D721Med (cell line): ENCODE measurements at regions not wholly inside any gene's neighbourhood (a gene's known extent, or its start where the extent isn't known, plus 50 kb on each side); places are given as distances from the start of the nearest gene placed in this dataset.

Source experiments
- DNase-seq: peaks from one replicate; pipeline ENCODE4 v3.0.0; 2011; ENCODE audit warnings: low spot score; ENCODE audit not compliant: insufficient read length
- FAIRE-seq: peaks from 2 replicates; lab custom pipeline; 2011; peaks lifted over from hg19 to GRCh38; lab: Jason Lieb, UNC
- CTCF ChIP-seq: IDR thresholded peaks from 2 replicates; pipeline ENCODE4 v1.5.1; 2012; ENCODE audit warnings: mild to moderate bottlenecking, control low read depth; ENCODE audit not compliant: insufficient read depth; ENCODE audit errors: missing control alignments

- DNase-seq = no peak
- no peak for FAIRE-seq
- no peak for TF ChIP-seq CTCF
Observed at GRCh38 chr3:181455276-181455675, 256.4 kb upstream of the SOX2 start.

- FAIRE-seq = no peak
- no peak for TF ChIP-seq CTCF
- DNase-seq = no peak
Observed at GRCh38 chr3:181454451-181455027, 257.2 kb upstream of the SOX2 start.

DNA sequence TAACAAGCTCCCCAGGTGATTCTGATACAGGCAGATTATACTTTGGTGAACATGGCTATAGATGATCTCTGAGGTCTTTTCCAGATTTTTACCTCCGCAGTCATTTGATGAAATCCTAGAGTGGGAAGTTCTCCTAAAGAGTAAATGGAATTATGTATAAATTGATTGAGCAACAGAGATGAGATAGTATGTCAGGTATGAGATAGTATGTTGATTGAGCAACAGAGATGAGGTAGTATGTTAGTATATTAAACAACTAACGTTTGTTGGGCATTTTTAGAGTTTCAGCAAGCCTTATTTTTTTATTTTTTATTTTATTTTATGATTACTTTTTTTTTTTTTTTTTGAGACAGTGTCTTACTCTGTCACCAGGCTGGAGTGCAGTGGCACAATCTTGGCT, 265.0 kb upstream of the SOX2 start:
- FAIRE-seq (no peak), DNase-seq (no peak)
- no peak for TF ChIP-seq CTCF

DNA sequence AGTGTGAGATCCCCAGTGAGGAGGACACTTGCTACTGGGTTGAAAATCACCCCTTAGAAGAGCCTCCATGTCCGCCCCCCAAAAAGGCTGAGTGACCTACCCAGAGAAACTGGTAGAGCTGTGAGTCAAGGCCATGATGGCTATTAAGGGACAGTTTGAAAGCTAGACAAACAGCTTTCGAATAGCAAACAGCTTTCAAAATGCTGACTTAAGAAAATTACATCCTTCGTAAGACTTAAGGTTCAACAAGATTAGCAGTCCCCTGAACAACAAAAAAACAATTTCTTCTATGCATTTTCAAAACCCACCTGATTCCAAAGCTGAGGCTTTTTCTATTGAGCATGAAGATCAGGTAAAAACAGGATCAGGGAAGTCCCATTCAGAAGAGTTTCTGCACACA, 269.7 kb upstream of the SOX2 start:
- no peak for TF ChIP-seq CTCF
- no peak for FAIRE-seq
- DNase-seq = no peak

DNA sequence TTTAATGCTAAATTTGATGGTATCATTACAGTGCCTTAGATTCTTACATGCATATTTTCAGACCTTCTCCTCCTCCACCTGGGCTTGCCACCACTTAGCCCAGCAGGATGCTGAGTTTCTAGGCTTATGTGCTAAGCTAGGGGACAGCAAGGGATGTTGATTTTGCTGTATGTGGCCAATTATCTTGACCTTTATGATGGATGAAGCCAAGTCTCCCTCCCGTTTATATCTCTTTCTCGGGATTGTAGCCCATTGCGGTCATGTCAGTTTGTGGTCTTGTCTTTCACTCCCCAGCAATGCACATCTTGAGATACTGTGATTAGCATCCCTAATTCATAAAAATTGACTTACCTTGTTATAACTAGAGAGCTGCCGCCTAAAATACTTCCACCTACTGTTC, 278.7 kb upstream of the SOX2 start:
- FAIRE-seq (no peak), DNase-seq (no peak)
- no peak for TF ChIP-seq CTCF

DNA sequence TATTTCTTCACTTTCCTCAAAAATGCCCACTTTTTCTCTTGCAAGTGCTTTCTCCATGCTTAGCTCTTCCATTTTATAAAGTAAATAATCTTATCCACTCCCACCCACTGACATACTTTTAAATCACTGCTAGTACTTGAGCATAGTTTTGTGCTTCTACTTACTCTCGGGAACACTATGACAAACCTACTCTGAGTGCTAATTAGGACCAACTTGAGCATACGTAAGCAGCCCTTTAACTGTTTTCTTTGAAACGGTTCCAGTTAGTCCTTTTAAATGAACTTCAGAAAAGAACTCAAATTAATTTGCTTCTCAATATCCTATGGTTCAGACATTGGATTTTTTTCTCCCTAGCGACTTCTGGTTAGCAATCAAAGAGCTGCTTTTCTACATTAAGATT, 280.0 kb upstream of the SOX2 start:
- TF ChIP-seq CTCF = no peak
- no peak for FAIRE-seq

GRCh38 chr3:181425074-181425473, 286.7 kb upstream of the SOX2 start:
- TF ChIP-seq CTCF = no peak
- FAIRE-seq (no peak), DNase-seq (no peak)

More for the DNA sequence above, 280.0 kb upstream of the SOX2 start:
- no peak for DNase-seq
